ENCODE measurements at regions not wholly inside any gene's neighbourhood (a gene's known extent, or its start where the extent isn't known, plus 50 kb on each side); places are given as distances from the start of the nearest gene placed in this dataset.

DNA sequence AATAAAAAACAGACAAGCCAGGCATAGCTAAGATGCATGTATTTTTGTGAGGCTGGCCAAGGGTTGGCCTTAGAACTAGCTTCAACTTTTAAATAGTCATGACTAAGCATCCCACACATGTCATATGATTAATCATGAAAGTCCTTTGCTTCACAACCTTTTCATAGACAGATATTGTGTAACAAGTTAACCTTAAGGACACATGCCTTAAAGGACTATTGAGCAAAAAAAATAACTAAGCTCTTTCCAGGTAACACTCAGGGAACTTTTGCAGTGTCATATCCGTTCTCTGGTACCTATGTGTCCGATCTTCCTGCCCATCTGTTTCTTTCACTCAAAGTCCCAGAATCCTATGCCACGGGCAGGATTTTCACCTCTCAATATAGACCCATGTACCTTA lies 498.4 kb downstream of the STK39 start:
- TF ChIP-seq, protein P1, sequence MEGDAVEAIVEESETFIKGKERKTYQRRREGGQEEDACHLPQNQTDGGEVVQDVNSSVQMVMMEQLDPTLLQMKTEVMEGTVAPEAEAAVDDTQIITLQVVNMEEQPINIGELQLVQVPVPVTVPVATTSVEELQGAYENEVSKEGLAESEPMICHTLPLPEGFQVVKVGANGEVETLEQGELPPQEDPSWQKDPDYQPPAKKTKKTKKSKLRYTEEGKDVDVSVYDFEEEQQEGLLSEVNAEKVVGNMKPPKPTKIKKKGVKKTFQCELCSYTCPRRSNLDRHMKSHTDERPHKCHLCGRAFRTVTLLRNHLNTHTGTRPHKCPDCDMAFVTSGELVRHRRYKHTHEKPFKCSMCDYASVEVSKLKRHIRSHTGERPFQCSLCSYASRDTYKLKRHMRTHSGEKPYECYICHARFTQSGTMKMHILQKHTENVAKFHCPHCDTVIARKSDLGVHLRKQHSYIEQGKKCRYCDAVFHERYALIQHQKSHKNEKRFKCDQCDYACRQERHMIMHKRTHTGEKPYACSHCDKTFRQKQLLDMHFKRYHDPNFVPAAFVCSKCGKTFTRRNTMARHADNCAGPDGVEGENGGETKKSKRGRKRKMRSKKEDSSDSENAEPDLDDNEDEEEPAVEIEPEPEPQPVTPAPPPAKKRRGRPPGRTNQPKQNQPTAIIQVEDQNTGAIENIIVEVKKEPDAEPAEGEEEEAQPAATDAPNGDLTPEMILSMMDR (conservative IDR thresholded peaks at IDR 0.05; ENCODE audit: low read length), result no peak
- no peak for TF ChIP-seq EZH2phosphoT487 (IDR thresholded peaks at IDR 0.05; ENCODE audit: borderline replicate concordance, low read depth, low read length)
